ENCODE measurements at regions not wholly inside any gene's neighbourhood (a gene's known extent, or its start where the extent isn't known, plus 50 kb on each side); places are given as distances from the start of the nearest gene placed in this dataset.

DNA sequence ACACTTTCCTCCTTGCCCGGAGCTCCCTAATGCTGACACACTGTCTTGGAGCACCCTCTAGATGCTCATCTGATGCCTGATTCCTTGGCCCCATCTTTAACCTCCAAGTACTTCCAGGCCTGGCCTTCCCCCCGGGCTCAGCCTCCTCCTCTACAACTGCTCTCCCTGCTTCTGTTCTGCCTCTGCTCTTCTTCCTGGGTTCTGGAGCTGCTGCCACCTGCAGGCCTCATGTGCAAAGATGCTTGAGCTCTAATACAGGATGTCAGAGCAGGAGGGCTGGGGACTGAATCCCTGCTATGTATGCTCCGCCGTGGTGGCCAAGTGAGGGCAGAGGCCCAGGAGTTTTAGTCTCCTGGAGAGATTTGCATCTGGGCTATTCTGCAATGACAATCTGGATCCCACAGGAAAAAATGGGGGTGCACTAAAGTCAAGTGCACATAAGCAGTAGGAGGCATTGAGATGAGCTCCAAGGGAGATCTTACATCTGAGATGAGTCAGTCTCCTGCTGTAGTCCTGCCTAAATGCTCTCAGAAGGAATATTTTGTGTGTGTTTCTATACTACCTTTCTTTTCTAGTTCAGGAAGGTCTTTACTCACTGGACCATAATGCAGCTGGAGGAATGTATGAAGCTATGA is 296.3 kb downstream of the UACA start:
- no peak for DNase-seq

DNA sequence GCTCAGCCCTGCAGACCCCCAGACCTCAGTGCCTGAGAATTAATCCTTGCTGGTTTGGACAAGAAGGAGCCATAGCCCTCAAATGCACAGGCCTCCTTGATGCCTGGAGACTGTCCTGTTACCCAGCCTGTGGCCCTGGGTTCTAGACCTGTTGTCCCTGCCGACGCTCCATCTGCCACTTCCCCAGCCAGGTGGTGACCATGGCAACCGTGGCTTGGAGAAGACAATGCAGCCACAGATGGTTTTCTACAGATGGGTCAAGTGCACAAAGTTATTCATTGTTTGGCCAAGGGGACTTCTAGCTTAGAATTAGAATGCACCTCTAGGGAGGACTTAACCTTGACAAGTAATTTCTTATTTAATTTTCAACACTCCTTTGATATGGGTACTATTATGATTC is 297.1 kb downstream of the UACA start:
- no peak for DNase-seq

DNA sequence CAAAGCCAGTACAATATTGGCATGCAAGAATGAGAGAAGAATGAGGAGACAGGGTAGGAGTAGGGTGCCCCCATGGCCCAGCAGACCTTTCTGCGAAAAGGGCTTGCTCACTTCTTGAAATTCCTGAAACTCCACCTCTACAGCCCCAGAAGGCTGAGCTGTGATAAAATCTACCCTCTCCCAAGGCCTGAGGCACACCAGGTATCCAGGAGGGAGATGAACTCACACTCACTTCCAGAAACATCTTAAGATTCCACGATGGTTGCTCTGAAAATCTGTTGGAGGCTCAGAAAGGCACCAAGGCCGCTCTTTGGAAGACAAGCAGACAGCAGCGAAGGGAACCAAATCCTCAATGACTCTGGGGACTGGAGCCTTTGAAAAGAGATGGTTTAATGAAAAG is 297.5 kb downstream of the UACA start:
- DNase-seq: no peak

DNA sequence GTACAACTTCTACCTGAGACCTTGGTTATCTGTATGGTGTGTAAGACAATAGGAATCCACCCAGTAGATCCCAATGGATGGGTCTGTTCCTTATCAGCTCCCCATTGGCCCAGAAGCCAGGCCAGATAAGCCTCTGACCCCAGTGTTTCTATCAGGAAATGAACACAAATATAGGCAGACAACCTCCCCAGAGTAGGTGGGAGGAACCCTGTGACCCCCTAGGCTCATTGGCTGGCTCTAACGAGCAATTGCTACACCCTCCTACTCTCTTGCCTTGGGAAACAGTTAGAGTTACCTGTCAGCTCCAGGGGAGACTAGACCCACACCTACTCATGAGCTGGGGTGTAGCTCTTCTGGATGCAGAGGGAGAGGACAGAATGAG is 299.9 kb downstream of the UACA start:
- no peak for DNase-seq

DNA sequence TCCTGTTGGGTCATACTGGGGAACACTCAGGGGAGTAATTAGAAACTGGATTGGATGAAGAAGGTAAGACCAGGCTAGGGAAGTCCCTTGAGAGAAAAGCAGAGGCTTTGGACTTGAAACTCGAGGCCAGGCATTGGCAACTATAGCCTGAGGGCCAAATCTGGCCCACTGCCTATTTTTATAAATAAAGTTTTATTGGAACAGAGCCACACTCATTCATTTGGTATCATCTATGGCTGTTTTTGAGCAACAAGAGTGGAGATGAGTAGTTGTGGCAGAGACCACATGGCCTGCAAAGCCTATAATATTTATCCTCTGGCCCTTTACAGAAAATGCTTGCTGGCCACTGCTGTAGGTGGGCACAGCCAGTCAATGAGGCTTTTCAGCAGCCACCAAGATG is 301.4 kb downstream of the UACA start:
- no peak for DNase-seq

DNA sequence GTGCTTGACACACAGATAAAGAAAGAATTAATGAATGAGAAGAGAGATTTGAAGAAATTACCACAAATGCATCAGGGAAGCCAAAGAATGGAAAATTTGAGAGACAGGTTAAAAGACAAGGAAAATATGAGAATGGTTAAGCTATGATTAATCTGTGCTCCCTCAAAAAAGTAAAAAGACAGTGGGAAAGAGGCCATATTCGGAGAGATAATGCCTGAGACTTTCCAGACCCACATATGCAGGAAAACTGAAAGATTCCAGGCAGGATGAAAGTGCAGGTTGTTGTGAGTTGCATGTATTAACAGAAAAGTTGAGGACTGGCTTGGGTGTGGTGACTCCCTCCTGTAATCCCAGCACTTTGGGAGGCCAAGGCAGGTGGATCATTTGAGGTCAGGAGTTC is 302.3 kb downstream of the UACA start:
- DNase-seq: no peak

DNA sequence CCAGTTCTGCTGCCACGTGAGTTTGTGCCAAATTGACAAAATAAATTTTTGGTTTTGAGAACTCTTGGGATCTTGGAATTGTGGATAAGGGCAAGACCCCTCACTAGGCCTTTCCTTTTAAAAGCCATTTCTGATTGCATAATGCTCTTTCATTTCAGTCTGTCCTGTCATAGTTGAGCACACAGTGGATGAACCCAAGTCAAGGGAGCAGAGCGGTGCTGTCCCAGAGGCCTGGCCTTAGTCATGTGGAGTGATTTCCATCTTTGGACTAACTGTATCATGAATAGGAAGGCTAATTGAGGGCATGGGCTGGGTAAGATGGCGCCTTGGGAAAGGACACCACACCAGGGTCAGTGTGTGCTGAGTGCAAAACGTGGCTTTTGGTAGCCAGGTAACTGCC is 304.0 kb downstream of the UACA start:
- no peak for DNase-seq

DNA sequence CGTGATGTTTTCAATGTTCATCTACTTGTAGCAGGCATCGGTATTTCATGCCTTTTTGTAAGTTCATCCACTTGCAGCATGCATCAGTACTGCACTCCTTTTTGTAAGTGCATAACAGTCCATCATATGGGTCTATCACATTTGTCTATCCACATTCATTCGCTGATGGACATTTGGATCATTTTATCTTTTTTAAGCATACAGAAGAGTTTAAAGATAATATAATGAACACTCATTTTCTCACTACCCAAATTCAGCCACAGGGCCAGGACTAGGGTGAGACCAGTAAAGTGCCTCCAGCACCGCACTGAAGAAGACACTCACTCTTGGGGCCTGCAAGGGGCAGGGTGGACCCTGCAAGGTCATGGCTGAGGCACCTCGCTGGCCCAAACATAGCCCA is 309.6 kb downstream of the UACA start:
- DNase-seq: no peak

DNA sequence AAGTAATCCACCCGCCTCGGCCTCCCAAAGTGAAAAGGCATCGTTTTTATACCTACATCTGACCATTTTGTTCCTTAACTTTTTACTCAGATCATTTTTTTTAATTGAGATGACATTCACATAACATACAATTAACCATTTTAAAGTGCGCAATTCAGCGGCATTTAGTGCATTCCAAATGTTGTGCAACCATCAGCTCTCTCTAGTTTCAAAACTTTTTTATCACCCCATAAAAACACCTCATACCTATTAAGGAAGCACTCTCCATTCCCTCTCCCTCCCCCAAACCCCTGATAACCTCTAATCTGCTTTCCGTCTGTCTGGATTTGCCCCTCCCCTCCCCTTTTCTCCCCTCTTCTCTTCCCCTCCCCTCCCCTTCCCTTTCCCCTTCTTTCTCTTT is 310.1 kb downstream of the UACA start:
- DNase-seq: no peak

DNA sequence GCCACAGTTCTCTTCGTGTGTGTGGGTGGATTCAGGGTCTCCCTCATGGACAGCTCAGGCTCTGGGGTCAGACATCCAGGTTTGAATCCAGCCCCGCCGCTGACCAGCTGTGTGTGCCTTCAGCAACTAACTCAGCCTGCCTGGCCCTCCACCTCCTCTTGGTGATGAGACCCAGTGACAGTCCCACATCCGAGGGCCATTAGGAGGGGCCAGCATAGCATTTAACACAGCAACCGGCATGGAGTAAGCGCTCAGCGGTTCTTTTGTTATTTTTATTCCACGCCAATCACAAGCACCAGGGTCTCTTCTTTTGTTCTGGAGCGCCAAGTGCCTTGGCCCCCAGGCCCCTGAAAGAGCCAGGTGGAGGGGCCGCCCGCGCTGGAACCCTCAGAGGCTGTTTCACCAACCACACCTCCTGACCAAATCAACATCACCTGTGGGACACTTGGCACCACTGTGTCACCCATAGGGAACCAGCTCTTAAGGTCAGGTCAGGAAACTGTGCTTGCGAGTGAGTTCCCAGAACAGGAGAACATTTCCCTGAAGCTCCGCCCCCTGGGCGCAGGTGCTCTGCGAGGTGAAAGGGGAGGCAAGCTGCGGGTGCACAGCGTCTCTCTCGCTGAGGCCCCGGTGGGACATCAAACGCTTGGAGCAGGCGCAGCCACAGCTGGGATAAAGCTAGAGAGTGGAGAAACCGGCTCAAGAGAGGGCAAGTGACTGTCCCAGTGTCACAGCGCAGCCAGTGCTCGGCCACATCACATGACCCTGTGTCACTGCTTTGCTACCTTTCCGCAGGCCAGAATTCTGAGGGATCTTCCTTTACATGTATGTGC is 311.3 kb downstream of the UACA start:
- no peak for DNase-seq

DNA sequence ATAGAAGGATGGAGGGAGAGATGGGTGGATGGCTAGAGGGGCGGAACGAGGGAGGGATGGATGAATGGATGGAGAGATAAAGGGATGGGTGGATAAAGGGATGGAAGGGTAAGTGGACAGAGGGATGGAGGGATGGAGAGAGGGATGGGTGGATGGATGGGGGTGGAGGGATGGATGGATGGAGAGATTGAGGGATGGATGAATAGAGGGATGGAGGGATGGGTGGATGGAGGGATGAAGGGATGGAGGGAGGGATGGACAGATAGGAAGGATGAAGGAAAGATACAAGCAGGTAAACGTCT is 313.3 kb downstream of the UACA start:
- DNase-seq: no peak

DNA sequence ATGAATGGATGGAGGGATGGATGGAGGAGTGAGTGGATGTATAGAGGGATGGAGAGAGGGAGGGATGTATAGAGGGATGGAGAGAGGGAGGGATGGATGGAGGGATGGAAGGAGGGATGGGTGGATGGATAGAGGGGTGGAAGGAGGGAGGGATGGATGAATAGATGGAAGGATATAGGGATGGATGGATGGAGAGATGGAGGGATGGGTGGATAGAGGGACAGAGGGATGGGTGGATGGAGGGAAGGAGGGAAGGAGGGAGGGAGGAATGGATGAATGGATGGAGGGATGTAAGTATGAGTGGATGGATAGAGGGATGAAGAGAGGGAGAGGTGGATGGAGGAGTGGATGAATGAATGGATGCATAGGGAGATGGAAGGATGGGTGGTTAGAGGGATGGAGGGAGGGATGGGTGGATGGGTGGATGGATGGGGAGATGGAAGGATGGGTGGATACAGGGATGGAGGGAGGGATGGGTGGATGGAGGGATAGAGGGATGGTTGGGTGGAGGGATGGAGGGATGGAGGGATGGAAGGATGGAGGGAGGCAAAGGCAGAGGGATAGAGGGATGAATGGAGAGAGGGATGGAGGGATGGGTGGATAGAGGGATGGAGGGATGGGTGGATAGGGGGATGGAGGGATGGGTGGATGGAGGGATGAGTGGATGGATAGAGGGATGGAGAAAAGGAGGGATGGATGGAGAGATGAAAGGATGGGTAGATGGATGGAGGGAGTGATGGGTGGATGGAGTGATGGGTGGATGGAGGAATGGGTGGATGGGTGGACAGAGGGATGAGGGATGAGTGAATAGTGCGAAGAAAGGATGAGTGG is 313.8 kb downstream of the UACA start:
- no peak for DNase-seq

DNA sequence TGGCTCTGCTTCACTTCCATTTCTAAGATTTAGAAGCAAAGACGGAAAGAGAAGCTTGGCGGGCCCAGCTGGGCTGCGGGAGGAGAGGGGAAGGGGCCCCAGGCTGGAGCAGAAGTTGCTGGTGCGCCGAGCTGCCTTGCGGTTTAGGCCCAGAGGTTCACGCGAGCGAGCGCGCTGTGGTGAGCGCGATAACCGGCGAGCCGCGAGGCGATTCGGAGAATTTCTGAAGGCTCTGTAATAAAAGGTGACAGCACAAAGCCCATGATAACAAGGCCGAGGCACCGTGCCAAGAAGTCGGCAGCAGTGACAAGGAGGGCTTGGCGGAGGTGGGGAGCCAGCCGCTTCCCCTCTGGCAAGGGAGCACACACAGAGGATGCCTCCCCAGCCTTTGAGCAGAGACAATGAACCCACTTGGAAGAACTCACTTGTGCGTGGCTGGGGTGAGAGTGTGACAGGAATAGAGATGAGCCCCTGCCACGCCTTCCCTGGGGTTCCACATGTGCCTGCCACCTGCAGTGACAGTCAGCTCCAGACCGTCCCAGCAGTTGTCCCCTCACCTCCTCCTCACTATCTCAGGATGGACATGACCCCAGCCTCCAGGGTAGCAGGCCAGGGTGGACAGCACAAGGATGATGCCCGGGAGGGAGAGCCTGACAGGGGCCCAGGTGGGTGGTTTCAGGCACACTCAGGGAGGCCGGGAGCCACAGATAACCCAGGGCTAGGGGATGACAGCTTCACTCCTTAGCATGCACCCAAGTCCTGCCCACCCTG is 315.2 kb downstream of the UACA start:
- DNase-seq: no peak

DNA sequence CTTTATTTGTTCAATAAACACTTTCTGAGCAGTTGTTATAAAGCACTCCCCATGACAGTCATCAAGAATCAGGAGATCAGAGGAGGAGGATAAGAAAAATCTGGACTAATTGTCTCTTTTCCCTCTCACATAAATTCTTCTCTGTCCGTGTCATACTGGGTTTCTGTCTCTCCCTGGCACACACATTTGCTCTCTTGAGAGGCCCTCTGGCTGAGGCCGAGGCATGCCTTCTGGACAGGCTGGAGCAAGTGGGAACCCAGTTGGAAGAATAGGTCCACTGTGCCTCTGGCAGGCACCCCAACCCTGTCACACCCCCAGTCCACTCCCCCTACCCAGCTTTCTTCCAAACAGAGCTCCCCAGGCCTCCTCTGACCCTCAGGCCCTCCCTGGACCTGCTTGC is 315.8 kb downstream of the UACA start:
- DNase-seq: no peak

DNA sequence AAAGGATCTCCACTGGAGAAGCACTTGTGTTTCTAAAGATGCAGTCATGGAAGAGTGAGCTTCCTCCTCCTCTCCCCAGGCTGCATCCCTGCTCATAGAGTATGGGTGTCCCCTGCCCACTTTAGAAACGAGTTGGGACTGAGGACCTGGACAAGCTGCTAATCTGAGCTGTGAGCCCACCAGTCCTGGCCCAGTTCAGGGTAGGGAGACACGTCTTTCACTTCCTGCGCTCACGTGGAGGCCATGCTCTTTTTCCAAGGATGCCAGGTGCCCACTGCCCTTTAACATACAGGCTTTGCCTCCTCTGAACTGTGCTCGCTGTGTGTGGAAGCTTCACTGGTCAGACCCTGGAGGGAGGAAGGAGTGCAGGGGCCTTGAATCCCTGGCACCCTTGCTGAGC is 316.3 kb downstream of the UACA start:
- no peak for DNase-seq

DNA sequence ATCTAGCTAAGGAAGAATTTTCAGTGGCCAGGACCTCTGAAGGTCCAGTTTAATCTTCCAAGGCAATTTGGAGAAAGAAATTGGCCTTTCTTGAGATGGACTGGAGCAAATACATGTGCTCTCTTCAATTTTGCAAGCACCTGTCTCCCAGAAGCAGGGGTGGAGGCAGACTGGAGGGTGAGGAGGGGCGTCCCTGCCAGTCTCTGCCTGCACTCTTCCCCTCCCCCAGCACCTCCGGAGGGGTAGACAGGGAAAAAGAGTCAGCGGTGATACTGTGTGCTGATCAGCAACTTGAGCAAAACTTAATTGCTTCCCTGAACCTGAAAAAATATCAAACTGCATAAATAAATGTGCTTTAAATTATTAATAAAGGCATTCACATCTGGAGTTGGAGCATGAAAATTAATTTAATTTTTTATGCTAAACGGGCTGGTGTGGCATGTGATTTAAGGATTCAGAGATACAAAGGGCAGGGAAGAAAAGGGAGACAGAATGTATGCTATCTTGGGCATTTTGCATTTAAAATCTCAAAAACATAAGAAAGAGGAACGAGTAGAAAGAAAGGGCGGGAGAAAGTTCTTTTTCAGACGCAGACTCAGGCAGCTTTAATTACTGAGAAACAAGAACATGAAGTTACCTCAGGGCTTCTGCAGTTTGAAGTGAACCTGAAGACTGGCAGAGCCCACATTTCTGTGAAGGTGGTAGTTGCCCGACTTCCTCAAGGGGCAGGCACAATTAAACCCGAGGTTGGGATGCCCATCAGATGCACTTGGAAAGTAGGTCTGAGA is 319.7 kb downstream of the UACA start:
- DNase-seq: no peak

DNA sequence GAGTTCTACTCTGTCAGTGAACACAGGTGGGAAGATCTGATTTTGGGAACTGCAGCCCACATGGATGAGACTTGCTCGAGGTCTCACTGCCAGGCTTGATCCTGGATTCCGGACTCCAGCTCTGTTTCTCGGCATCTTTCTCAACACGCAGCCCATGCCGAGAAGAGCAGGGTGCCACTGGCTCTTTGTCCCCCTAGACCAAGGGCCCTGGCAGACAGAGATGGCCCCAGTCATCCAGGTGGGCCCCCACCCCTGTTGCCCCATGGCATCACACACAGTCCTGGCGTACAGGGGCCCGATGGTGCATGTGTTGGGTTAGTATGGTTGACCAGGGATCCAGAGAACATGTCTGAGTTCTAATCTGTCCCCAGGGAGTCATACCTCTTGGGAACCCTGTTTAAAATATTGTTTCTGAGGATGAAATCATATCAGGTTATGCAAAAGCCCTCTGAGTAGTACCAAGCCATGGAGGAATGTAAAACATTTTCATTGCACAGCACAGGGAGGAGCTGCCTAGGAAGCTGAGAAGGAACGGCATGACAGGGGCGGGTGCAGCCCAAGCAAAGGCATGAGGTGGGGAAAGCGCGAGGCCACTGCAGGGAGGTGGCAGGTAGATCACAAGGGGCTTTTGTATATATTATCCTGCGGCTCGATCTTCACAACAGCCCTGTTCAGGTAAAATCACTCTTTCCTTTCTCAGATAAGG is 320.6 kb downstream of the UACA start:
- no peak for DNase-seq

DNA sequence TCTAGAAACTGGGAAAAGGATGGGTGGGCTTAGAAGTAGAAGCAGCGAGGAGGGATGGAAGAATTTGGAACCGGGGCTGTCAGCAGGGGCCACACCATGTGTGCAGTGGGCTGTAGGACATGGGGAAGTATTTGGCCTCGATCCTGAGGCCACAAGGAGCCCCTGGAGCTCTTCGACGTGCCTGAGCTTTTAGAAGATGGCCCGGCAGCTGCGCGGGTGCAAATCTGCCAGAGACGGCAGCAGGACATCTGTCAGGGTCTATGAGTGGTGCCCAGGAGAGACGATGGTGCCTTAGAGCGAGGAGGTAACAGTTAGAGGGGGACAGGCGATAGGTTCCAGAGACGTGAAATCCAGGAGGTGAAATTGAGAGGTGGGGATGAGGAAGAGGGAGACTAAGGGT is 321.1 kb downstream of the UACA start:
- no peak for DNase-seq

DNA sequence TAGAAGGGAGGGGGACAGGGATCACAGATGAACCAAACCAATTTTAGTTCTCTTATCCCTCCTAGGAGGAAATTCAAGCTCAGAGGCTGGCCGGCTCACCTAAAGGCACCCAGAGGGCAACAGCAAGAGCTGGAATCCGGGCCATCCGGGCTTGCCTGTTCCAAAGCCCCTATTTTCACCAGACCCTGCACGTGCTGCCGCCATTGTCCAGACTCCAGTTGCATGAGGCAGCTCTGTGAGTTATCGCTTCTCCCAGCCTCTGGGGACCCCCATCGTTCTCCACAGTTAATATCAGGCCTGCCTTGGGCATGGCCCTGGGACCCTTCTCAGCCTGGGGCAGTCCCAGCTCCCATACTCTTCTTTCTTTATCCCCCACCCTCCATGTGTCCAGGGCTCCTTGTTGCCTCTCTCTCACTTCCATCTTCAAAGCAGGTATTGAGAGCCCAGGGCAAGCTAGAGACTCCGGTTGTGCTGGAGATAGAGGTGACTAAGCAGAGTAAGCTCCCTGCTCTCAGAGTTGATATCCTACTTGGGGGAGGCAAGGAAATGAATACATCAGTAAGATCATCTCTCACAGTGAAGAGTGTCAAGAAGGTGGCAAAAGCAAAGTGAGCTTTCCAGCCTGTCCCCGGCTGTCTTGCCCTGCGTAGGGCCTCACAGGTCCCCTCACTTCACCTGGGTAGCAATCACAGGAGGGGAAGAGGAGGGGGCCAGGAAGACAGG is 322.8 kb downstream of the UACA start:
- DNase-seq: no peak

DNA sequence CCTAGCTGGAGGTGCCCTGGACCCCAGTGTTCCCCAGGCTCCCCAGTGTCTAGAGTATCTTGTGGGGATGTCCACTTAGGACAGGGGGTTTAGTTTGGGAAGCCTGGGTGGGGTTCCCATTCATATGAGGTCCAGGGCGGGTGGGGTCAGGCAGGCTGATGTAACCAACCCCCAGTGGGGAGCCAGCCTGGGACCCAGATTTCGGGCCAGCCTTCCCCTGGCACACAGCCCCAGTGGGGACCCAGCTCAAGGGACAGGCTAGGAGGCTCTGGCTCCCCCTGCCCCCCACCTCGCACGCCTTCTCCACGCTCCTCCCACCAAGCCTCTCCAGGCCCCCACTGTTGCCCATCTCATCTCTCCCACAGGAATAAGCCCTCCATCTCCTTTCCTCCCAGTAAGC is 323.5 kb downstream of the UACA start:
- DNase-seq: no peak

DNA sequence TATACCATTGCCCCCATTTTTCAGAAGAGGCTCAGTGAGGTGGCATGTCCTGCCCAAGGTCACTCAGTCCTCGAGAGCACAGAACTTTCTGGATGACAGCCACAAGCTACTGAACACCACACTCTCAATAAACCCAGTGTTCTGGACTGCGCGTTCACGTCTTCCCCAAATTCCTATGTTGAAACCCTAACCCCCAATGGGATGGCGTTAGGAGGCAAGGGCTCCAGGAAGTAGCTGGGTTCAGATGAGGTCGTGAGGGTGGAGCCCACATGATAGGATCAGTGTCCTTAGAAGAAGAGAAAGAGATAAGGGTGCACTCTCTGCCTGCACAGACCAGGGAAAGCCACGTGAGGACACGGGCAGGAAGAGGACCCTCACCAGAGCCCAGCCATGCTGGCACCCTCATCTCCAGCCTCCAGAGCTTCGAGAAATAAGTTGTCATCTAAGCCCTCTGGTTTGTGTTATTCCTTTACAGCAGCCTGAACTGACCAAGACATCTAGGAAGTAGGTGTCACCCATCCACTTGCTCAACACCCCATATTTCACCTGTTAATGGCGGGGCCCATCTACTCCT is 324.0 kb downstream of the UACA start:
- DNase-seq: no peak

All from NCI-H2081 treated with DMSO at 0.1 percent for 48 hours (cell line).